Mesenchymal stem cell (in vitro differentiated cells and primary cell): ENCODE measurements at regions not wholly inside any gene's neighbourhood (a gene's known extent, or its start where the extent isn't known, plus 50 kb on each side); places are given as distances from the start of the nearest gene placed in this dataset.
A peak's percentile ranks its signal among the peaks of the same experiment; 100 is the strongest.

ENCODE experiments used
- DNase-seq: peaks from one replicate; pipeline ENCODE4 v3.0.0-alpha.2; 2013
- H2AFZ ChIP-seq: one replicate; pipeline ENCODE4 v1.6.1; 2013; ENCODE audit warnings: low read depth, mild to moderate bottlenecking, control low read depth, inconsistent platforms, low read length, moderate library complexity
- H2AK5ac ChIP-seq: 2 replicates; pipeline ENCODE4 v1.6.1; 2013; ENCODE audit warnings: low read length, moderate library complexity, mild to moderate bottlenecking, inconsistent platforms; ENCODE audit not compliant: severe bottlenecking
- H2BK120ac ChIP-seq: one replicate; pipeline ENCODE4 v1.6.1; 2013; ENCODE audit warnings: low read depth, mild to moderate bottlenecking, inconsistent platforms, low read length, moderate library complexity
- H2BK12ac ChIP-seq, 2 experiments: one replicate each; pipeline ENCODE4 v1.6.1; 2013; ENCODE audit warnings: inconsistent platforms in 2 of 2, low read length in 2 of 2, mild to moderate bottlenecking in 2 of 2, moderate library complexity in 2 of 2, control low read depth in 1 of 2
- H2BK15ac ChIP-seq: one replicate; pipeline ENCODE4 v1.6.1; 2013; ENCODE audit warnings: mild to moderate bottlenecking, low read depth, inconsistent platforms; ENCODE audit not compliant: poor library complexity, severe bottlenecking
- H2BK5ac ChIP-seq: 2 replicates; pipeline ENCODE4 v1.6.1; 2013; ENCODE audit warnings: low read depth, mild to moderate bottlenecking, low read length, control low read depth, inconsistent platforms; ENCODE audit not compliant: poor library complexity, severe bottlenecking
- H3K14ac ChIP-seq, 2 experiments: one replicate each; pipeline ENCODE4 v1.6.1; 2013; ENCODE audit warnings: inconsistent platforms in 2 of 2, low read length in 2 of 2, control low read depth in 1 of 2, mild to moderate bottlenecking in 1 of 2, moderate library complexity in 1 of 2
- H3K18ac ChIP-seq, 2 experiments: one replicate each; pipeline ENCODE4 v1.6.1; 2013; ENCODE audit warnings: inconsistent platforms in 2 of 2, low read length in 2 of 2, control low read depth in 1 of 2, low read depth in 1 of 2, mild to moderate bottlenecking in 1 of 2
- H3K23ac ChIP-seq, 2 experiments: one replicate each; pipeline ENCODE4 v1.6.1; 2013; ENCODE audit warnings: inconsistent platforms in 2 of 2, low read length in 2 of 2, mild to moderate bottlenecking in 2 of 2, moderate library complexity in 2 of 2, control low read depth in 1 of 2
- H3K27ac ChIP-seq: 2 replicates; pipeline ENCODE4 v1.5.1; 2013; ENCODE audit warnings: mild to moderate bottlenecking, moderate library complexity, low read length, control low read depth, inconsistent platforms; ENCODE audit not compliant: poor library complexity, severe bottlenecking
- H3K27me3 ChIP-seq, 2 experiments: 2 replicates each; pipeline versions ENCODE4 v1.6.1 to v1.7.0; 2013; ENCODE audit warnings: low read length in 2 of 2, mild to moderate bottlenecking in 2 of 2, moderate library complexity in 2 of 2, control low read depth in 1 of 2, inconsistent platforms in 1 of 2; ENCODE audit not compliant: control insufficient read depth in 1 of 2, insufficient read depth in 1 of 2
- H3K36me3 ChIP-seq, 2 experiments: 2 replicates each; pipeline versions ENCODE4 v1.6.1 to v1.7.0; 2013; ENCODE audit warnings: low read length in 2 of 2, control low read depth in 1 of 2, inconsistent platforms in 1 of 2, low read depth in 1 of 2, mild to moderate bottlenecking in 1 of 2; ENCODE audit not compliant: insufficient read depth in 2 of 2, control insufficient read depth in 1 of 2
- H3K4ac ChIP-seq, 2 experiments: one replicate each; pipeline ENCODE4 v1.6.1; 2013; ENCODE audit warnings: inconsistent platforms in 2 of 2, low read length in 2 of 2, mild to moderate bottlenecking in 2 of 2, moderate library complexity in 2 of 2, control low read depth in 1 of 2, low read depth in 1 of 2
- H3K4me1 ChIP-seq: 2 replicates; pipeline ENCODE4 v1.6.1; 2013; ENCODE audit warnings: low read depth, low read length, control low read depth; ENCODE audit not compliant: control insufficient read depth, insufficient read depth
- H3K4me2 ChIP-seq: 2 replicates; pipeline ENCODE4 v1.6.1; 2013; ENCODE audit warnings: low read length, mild to moderate bottlenecking, inconsistent platforms; ENCODE audit not compliant: poor library complexity, severe bottlenecking
- H3K4me3 ChIP-seq, 2 experiments: 2 replicates each; pipeline versions ENCODE4 v1.5.1 to v1.7.0; 2013; ENCODE audit warnings: low read length in 2 of 2, mild to moderate bottlenecking in 2 of 2, control low read depth in 1 of 2, low read depth in 1 of 2; ENCODE audit not compliant: insufficient read depth in 1 of 2
- H3K79me1 ChIP-seq: replicated peaks from 2 replicates; pipeline ENCODE4 v1.6.1; 2013; ENCODE audit warnings: mild to moderate bottlenecking, control low read depth, low read length, inconsistent platforms; ENCODE audit not compliant: poor library complexity, severe bottlenecking
- H3K9ac ChIP-seq: 2 replicates; pipeline ENCODE4 v1.7.0; 2013; ENCODE audit warnings: mild to moderate bottlenecking, low read length, moderate library complexity
- H3K9me3 ChIP-seq: 2 replicates; pipeline ENCODE4 v1.7.0; 2013; ENCODE audit warnings: mild to moderate bottlenecking, low read length; ENCODE audit not compliant: control insufficient read depth
- H4K8ac ChIP-seq: one replicate; pipeline ENCODE4 v1.6.1; 2013; ENCODE audit warnings: inconsistent platforms, mild to moderate bottlenecking, low read length, moderate library complexity
- H4K91ac ChIP-seq: one replicate; pipeline ENCODE4 v1.6.1; 2013; ENCODE audit warnings: mild to moderate bottlenecking, low read length, inconsistent platforms
- WGBS: methylation state at CpG from one replicate; pipeline ENCODE4 v1.1.7; 2013; ENCODE audit warnings: mixed read lengths; 5-methylcytosine and 5-hydroxymethylcytosine counted together

- H3K4me1 ChIP-seq, result no peaks in the 10 kb centered on the region
- H3K79me1 ChIP-seq, result no peaks in the 10 kb centered on the region
- no peak overlapping the region for H3K14ac ChIP-seq
- 75% methylated on average over 1 of the region's 2 CpGs for WGBS
- no peak overlapping the region for H3K4ac ChIP-seq
- no peak overlapping the region for H2AK5ac ChIP-seq
- no peak overlapping the region for H3K27ac ChIP-seq
- no peak overlapping the region for H3K23ac ChIP-seq
- H3K4me2 ChIP-seq, result no peak overlapping the region
- H2AFZ ChIP-seq, result no peak overlapping the region
- H2BK12ac ChIP-seq, result no peak overlapping the region
- no peaks in the 10 kb centered on the region for H3K27me3 ChIP-seq
- no peak overlapping the region for H2BK120ac ChIP-seq
- no peak overlapping the region for H3K18ac ChIP-seq
- H3K9ac ChIP-seq, result no peak overlapping the region
- no peak overlapping the region for H2BK5ac ChIP-seq
- H3K36me3 ChIP-seq, result no peaks in the 10 kb centered on the region
- peaks cover 12% of the 10 kb centered on the region for H3K9me3 ChIP-seq
- DNase-seq, result no peak
- no peak overlapping the region for H3K4me3 ChIP-seq
- H4K8ac ChIP-seq, result no peak overlapping the region
- no peak overlapping the region for H2BK15ac ChIP-seq
- no peak overlapping the region for H4K91ac ChIP-seq
Measured at GRCh38 chrX:16005917-16006316, 117.4 kb upstream of the GRPR start.

GRCh38 chrX:16002185-16002584 is 121.2 kb upstream of the GRPR start:
- Histone ChIP-seq H3K4ac (no peak overlapping the region), H3K14ac (no peak overlapping the region), H3K9me3 (peaks cover 25% of the 10 kb centered on the region), H3K27me3 (no peaks in the 10 kb centered on the region), H3K4me1 (no peaks in the 10 kb centered on the region), H3K23ac (no peak overlapping the region), H3K9ac (no peak overlapping the region), H3K4me2 (no peak overlapping the region), H3K18ac (no peak overlapping the region), H3K79me1 (no peaks in the 10 kb centered on the region), H2AK5ac (no peak overlapping the region), H3K36me3 (no peaks in the 10 kb centered on the region), H2BK15ac (no peak overlapping the region), H4K91ac (no peak overlapping the region), H2AFZ (no peak overlapping the region), H2BK12ac (no peak overlapping the region), H2BK5ac (no peak overlapping the region), H3K27ac (peak overlapping the region; percentile 43), H3K4me3 (no peak overlapping the region), H4K8ac (no peak overlapping the region), H2BK120ac (no peak overlapping the region)
- WGBS, result no CpG with 5 or more reads among the region's 1 CpG
- DNase-seq, result no peak

GRCh38 chrX:15998350-15998749 is 125.0 kb upstream of the GRPR start:
- Histone ChIP-seq H3K4ac (no peak overlapping the region), H2BK15ac (no peak overlapping the region), H3K4me3 (no peak overlapping the region), H4K8ac (no peak overlapping the region), H3K27me3 (peaks cover 0 to 2% of the 10 kb centered on the region in 2 experiments), H3K9ac (no peak overlapping the region), H3K27ac (no peak overlapping the region), H3K4me2 (no peak overlapping the region), H3K4me1 (no peaks in the 10 kb centered on the region), H2AFZ (no peak overlapping the region), H2BK12ac (no peak overlapping the region), H3K79me1 (no peaks in the 10 kb centered on the region), H2AK5ac (no peak overlapping the region), H3K36me3 (no peaks in the 10 kb centered on the region), H2BK5ac (no peak overlapping the region), H3K9me3 (peaks cover 44% of the 10 kb centered on the region), H4K91ac (no peak overlapping the region), H3K18ac (no peak overlapping the region), H2BK120ac (no peak overlapping the region), H3K14ac (no peak overlapping the region), H3K23ac (no peak overlapping the region)
- WGBS, result no CpG with 5 or more reads among the region's 2 CpGs
- DNase-seq, result no peak

- H2BK12ac ChIP-seq, result no peak overlapping the region
- H2BK15ac ChIP-seq, result no peak overlapping the region
- H3K23ac ChIP-seq, result no peak overlapping the region
- no peak overlapping the region for H3K27ac ChIP-seq
- no peak overlapping the region for H3K4me3 ChIP-seq
- H2BK120ac ChIP-seq, result no peak overlapping the region
- H3K9ac ChIP-seq, result peak overlapping the region; percentile 39
- no peak overlapping the region for H4K91ac ChIP-seq
- WGBS, result no CpG with 5 or more reads among the region's 4 CpGs
- no peaks in the 10 kb centered on the region for H3K36me3 ChIP-seq
- H3K9me3 ChIP-seq, result peaks cover 8% of the 10 kb centered on the region
- peak overlapping the region in 1 of 2 experiments; percentile 5 for H3K18ac ChIP-seq
- no peak overlapping the region for H3K14ac ChIP-seq
- no peak overlapping the region for H2AFZ ChIP-seq
- DNase-seq, result no peak
- no peaks in the 10 kb centered on the region for H3K79me1 ChIP-seq
- no peak overlapping the region for H2BK5ac ChIP-seq
- H3K27me3 ChIP-seq, result no peaks in the 10 kb centered on the region
- no peak overlapping the region for H3K4ac ChIP-seq
- H3K4me2 ChIP-seq, result no peak overlapping the region
- H2AK5ac ChIP-seq, result no peak overlapping the region
- no peak overlapping the region for H4K8ac ChIP-seq
- H3K4me1 ChIP-seq, result no peaks in the 10 kb centered on the region
Measured at GRCh38 chrX:15989716-15990115, 133.6 kb upstream of the GRPR start.
